Retinal pigment epithelial cell (primary cell): ENCODE measurements at regions not wholly inside any gene's neighbourhood (a gene's known extent, or its start where the extent isn't known, plus 50 kb on each side); places are given as distances from the start of the nearest gene placed in this dataset.
A peak's percentile ranks its signal among the peaks of the same experiment; 100 is the strongest.

ENCODE experiments used
- DNase-seq: peaks from one replicate; pipeline ENCODE4 v3.0.0-alpha.2; 2010; ENCODE audit warnings: low read depth
- H3K4me3 ChIP-seq: 2 replicates; pipeline ENCODE4 v1.5.1; 2011; ENCODE audit warnings: mild to moderate bottlenecking, low read length, control low read depth, moderate library complexity
- CTCF ChIP-seq: conservative IDR thresholded peaks from 2 replicates; pipeline ENCODE4 v1.5.1; 2011; ENCODE audit warnings: low read depth, low read length, control low read depth, inconsistent platforms

GRCh38 chr4:129926936-129927335, 831.0 kb downstream of the C4orf33 start:
- TF ChIP-seq CTCF, result peak; percentile 13
- H3K4me3 ChIP-seq, result no peak overlapping the region
- DNase-seq, result no peak

GRCh38 chr4:129929052-129929451, 833.1 kb downstream of the C4orf33 start:
- H3K4me3 ChIP-seq, result no peak overlapping the region
- DNase-seq, result no peak
- TF ChIP-seq CTCF, result peak; percentile 59

- DNase-seq, result no peak
- TF ChIP-seq CTCF, result no peak
- no peak overlapping the region for H3K4me3 ChIP-seq
Observed at GRCh38 chr4:129929984-129930383, 834.0 kb downstream of the C4orf33 start.

- no peak for TF ChIP-seq CTCF
- DNase-seq, result no peak
- H3K4me3 ChIP-seq, result no peak overlapping the region
Observed at GRCh38 chr4:129950217-129950616, 854.3 kb downstream of the C4orf33 start.

- DNase-seq, result no peak
- no peak for TF ChIP-seq CTCF
- H3K4me3 ChIP-seq, result no peak overlapping the region
Observed at GRCh38 chr4:129966175-129966574, 870.2 kb downstream of the C4orf33 start.

GRCh38 chr4:129968366-129968765, 872.4 kb downstream of the C4orf33 start:
- H3K4me3 ChIP-seq, result no peak overlapping the region
- TF ChIP-seq CTCF, result no peak
- DNase-seq, result no peak

- H3K4me3 ChIP-seq, result no peak overlapping the region
- no peak for DNase-seq
- no peak for TF ChIP-seq CTCF
Observed at GRCh38 chr4:129968778-129969177, 872.8 kb downstream of the C4orf33 start.
